ENCODE measurements at regions not wholly inside any gene's neighbourhood (a gene's known extent, or its start where the extent isn't known, plus 50 kb on each side); places are given as distances from the start of the nearest gene placed in this dataset.

DNA sequence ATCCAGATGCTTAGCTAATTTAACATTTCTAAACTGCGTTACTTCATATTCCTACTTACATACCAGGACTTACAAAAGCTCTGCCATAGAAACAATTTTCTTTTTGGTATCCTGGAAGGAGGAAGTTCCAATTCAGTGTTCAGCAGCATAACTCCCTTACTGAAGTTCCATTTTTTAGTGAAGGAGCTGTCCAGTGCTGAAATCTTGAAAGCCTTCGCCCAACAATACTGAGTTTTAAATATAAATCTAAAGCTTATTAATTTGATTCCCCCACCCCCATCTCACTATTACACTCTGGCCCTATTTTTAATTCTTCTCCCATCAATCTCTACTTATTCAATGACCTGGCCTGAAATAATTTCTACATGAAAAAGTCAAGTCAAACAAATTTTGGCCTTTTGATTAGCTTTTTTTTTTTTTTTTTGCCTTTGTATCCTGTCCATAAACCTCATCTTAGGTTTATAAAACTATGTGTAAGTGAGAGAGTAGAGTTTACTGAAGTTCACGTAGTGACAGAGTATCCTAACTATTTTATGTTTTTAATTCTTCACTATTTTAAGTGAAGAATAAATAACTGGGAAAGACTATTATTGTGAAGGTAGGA, 323.0 kb upstream of the PLD5 start:
- no peak overlapping the region for H3K4me3 ChIP-seq (ENCODE audit: low read depth, poor library complexity, severe bottlenecking)
- WGBS, 2 donors, result 23 to 44% methylated on average over 3 of the region's 3 CpGs
- intact Hi-C loops (cut with DNase I; ENCODE audit: low total_unique reads), result no loop called here
- no peak for DNase-seq (ENCODE audit: low spot score in 2 of 2)
- no peak for TF ChIP-seq POLR2A (IDR thresholded peaks at IDR 0.05)

DNA sequence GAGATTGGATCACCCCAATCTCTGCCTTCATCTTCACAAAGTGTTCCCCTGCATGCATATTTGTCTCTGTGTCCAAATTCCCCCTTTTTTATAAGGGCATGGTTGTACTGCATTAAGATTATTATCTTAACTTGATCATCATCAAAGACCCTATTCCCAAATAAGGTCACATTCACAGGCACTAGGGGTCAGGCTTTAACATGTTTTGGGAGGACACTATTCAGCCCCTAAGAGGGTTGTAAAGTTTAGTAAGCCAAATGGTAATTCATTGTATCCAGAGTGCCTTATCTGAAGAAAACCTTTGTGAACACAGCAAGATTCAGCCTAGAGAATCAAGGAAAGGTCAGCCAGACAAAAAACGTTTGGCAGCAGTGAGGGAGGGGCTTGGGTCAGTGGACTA, 317.6 kb upstream of the PLD5 start:
- TF ChIP-seq, protein P1, sequence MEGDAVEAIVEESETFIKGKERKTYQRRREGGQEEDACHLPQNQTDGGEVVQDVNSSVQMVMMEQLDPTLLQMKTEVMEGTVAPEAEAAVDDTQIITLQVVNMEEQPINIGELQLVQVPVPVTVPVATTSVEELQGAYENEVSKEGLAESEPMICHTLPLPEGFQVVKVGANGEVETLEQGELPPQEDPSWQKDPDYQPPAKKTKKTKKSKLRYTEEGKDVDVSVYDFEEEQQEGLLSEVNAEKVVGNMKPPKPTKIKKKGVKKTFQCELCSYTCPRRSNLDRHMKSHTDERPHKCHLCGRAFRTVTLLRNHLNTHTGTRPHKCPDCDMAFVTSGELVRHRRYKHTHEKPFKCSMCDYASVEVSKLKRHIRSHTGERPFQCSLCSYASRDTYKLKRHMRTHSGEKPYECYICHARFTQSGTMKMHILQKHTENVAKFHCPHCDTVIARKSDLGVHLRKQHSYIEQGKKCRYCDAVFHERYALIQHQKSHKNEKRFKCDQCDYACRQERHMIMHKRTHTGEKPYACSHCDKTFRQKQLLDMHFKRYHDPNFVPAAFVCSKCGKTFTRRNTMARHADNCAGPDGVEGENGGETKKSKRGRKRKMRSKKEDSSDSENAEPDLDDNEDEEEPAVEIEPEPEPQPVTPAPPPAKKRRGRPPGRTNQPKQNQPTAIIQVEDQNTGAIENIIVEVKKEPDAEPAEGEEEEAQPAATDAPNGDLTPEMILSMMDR (IDR thresholded peaks at IDR 0.05), result no peak
- H3K4me3 ChIP-seq (ENCODE audit: low read depth, poor library complexity, severe bottlenecking), result no peak overlapping the region
- intact Hi-C loops (cut with DNase I; ENCODE audit: low total_unique reads), result no loop called here
- no peak for DNase-seq (ENCODE audit: low spot score in 2 of 2)
- WGBS, 2 donors, result 0 to 6% methylated on average over 1 of the region's 1 CpG

DNA sequence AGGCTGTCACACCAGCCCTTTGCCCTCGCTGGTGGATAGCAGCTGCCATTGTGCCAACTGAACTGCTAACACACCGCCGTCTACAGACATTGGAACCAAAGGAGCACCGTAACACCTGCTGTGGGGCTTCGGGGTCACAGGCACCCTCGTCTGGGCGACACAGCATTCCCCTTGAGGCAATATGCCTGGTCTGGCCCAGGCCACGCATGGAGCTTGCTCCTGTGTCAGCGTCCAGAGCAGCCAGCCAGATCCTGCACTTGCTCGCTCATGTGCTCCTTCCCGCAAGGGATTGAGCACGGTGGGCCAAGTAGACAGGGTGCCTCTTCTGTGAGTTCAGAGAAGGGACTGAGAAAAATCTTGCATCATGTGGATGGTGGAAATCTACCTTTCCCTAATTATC, 314.6 kb upstream of the PLD5 start:
- no peak for TF ChIP-seq POLR2A (IDR thresholded peaks at IDR 0.05)
- TF ChIP-seq, protein P1 (IDR thresholded peaks at IDR 0.05), result no peak
- WGBS, 2 donors, result 84 to 88% methylated on average over 12 of the region's 12 CpGs
- H3K4me3 ChIP-seq (ENCODE audit: low read depth, poor library complexity, severe bottlenecking), result no peak overlapping the region
- intact Hi-C loops (cut with DNase I; ENCODE audit: low total_unique reads), result no loop called here
- DNase-seq (ENCODE audit: low spot score in 2 of 2), result no peak

DNA sequence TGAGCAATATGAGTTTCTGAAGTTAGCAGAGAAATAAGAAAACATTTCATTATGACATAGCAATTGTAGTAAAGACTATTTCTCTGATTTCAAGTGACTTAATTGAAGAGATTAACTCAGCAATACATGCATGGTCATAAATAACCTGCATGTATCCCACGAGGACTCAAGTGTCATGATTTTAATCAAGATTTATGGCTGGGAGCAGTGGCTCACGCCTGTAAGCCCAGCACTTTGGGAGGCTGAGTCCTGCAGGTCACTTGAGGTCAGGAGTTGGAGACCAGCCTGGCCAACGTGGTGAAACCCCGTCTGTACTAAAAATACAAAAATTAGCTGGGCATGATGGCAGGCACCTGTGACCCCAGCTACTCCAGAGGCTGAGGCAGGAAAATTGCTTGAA, 311.9 kb upstream of the PLD5 start:
- DNase-seq (ENCODE audit: low spot score in 2 of 2), result no peak
- intact Hi-C loops (cut with DNase I; ENCODE audit: low total_unique reads), result no loop called here
- no peak overlapping the region for H3K4me3 ChIP-seq (ENCODE audit: low read depth, poor library complexity, severe bottlenecking)
- 13% methylated on average over 4 of the region's 4 CpGs for WGBS, 2 donors
- no peak for TF ChIP-seq POLR2A (IDR thresholded peaks at IDR 0.05)
- TF ChIP-seq, protein P1 (IDR thresholded peaks at IDR 0.05), result no peak

DNA sequence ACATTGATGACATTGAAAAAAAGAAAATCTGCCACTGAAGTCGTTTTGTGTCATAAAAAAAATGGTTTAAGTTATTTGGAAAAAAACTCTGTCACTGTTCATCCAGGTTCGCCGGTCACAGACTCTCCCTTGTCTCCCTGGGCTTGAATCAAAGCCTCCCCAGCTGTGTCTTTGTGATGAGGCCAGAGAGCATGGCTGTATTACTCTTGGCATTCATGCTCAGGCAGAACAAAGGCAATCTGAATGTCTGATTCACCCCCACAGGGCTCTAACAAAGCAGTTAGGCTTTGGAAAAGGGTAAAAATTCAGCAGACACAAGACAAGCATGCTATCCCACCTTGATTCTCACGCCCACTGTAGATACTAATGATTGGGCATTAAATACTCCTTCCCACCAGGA, 304.3 kb upstream of the PLD5 start:
- no peak overlapping the region for H3K4me3 ChIP-seq (ENCODE audit: low read depth, poor library complexity, severe bottlenecking)
- 52 to 58% methylated on average over 4 of the region's 4 CpGs for WGBS, 2 donors
- intact Hi-C loops (cut with DNase I; ENCODE audit: low total_unique reads), result no loop called here
- no peak for DNase-seq (ENCODE audit: low spot score in 2 of 2)
- TF ChIP-seq, protein P1 (IDR thresholded peaks at IDR 0.05), result no peak
- no peak for TF ChIP-seq POLR2A (IDR thresholded peaks at IDR 0.05)

GRCh38 chr1:242828199-242828598, 303.7 kb upstream of the PLD5 start:
- DNase-seq (ENCODE audit: low spot score in 2 of 2), result no peak
- TF ChIP-seq POLR2A (IDR thresholded peaks at IDR 0.05), result no peak
- TF ChIP-seq, protein P1 (IDR thresholded peaks at IDR 0.05), result no peak
- no peak overlapping the region for H3K4me3 ChIP-seq (ENCODE audit: low read depth, poor library complexity, severe bottlenecking)
- 82 to 84% methylated on average over 7 of the region's 7 CpGs for WGBS, 2 donors
- intact Hi-C loops (cut with DNase I; ENCODE audit: low total_unique reads), result no loop called here
